ENCODE measurements at regions not wholly inside any gene's neighbourhood (a gene's known extent, or its start where the extent isn't known, plus 50 kb on each side); places are given as distances from the start of the nearest gene placed in this dataset.
"Not testable (repeated sequence)": the region's sequence is repeated elsewhere in the genome, so short reads cannot be mapped to it uniquely, and the experiment has no call there.

- no peak for DNase-seq
Observed at GRCh38 chr2:7146151-7146550, 228.9 kb downstream of the RNF144A start.

GRCh38 chr2:7154656-7155055 lies 237.4 kb downstream of the RNF144A start:
- no peak for DNase-seq

- no peak for DNase-seq
Observed at GRCh38 chr2:7161501-7161900, 244.3 kb downstream of the RNF144A start.

- no peak for DNase-seq
Observed at GRCh38 chr2:7165736-7166135, 248.5 kb downstream of the RNF144A start.

DNA sequence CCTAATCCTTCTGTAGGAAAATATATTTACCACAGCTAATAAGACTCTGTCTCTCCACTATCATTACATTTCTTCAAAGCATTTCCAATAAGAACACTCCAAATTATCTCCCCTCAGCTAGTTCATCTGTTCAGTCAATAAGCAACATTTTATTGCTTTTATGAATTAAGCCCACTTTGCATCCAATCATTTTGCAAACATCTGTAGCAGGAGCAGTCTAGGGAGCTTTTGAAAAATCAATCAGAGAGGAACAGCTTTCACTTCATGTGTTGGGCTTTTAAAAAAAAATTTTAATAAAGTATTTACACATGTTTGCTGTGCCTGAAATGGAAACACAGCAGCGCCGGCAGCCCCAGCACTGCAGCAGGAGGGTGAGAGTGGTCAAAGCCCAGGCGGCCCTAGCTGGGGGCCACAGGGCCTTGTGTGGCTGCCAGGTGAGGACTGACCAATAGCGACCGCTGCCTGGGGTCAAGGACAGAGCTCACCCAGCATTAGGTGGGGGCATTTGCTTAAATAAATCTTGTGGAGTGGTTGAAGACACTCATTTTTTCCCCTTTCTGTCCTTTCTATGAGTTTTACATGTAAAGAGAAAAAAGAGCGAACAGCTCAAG lies 250.7 kb downstream of the RNF144A start:
- DNase-seq = no peak

- DNase-seq = no peak
Observed at GRCh38 chr2:7169593-7169992, 252.4 kb downstream of the RNF144A start.

- DNase-seq = not testable (repeated sequence)
Observed at GRCh38 chr2:7178996-7179395, 261.8 kb downstream of the RNF144A start.

DNA sequence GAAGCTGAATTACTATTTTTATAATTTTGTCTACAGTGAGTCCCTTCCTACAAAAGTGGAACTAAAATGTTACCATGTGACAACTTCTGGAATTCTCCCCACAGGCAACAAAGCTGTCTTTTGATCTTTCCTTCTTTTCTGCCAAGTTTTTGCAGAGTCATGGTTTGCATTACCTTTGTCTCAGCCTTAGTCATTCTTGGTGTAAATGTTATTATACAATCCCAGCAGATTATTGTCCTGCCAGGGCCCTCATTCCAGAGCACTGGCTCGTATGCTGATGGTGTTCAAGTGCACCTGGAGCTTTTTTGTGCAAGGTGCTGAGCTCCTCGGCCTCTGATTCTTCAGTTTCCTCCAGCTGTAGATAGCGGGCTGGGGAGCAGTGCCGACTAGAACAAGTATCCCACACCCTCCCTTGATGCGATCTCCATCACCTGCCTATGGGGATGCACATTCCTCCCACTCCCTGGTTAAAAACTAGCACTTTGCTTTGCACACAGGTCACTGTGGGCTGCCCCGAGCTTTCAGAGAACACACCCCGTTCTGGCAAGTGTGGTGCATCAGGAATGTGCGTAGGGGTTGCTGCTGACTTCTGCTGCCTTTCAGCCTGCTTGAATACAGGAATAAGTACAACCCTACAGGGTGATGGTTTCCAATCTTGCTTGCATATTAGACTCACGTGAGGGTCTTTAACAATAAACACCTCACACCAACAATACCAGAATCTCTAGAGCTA lies 263.6 kb downstream of the RNF144A start:
- DNase-seq = no peak

DNA sequence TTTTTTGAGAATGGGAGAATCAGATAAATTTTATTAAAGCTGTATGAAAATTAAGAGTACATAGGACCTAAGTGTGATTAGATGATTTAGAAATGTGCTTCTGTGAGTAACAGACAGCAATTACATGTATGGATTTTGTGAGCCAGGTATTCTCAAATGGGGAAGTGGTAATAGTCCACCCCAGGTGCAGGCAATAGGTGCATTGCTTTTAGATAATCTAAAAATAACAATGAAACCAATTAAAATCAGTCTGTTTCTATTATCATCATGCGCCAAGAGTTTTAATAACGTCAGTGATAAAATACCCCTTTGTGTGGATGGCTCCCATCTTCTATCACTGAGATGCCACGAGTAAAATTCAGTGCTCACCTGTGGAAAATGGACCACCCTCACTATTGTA lies 265.3 kb downstream of the RNF144A start:
- no peak for DNase-seq

- no peak for DNase-seq
Observed at GRCh38 chr2:7189106-7189505, 271.9 kb downstream of the RNF144A start.

- no peak for DNase-seq
Observed at GRCh38 chr2:7190587-7191324, 273.5 kb downstream of the RNF144A start.

GRCh38 chr2:7191932-7192331 lies 274.7 kb downstream of the RNF144A start:
- no peak for DNase-seq

DNA sequence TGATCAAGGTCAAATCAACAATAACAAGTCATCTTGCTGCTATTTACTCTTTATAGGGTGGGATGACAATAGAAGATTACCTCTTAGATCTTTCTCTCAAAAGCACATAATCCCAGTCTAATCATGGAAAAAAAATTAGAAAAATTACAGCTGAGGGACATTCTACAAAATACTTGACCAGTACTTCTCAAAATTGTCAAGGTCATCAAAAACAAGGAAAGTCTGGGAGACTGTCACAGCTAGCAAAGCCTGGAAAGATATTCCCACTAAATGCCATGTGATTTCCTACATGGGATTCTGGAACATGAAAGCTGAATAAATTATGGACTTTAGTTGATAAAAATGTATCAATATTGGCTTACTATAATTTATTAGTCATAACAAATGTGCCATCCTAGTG lies 276.2 kb downstream of the RNF144A start:
- no peak for DNase-seq

- no peak for DNase-seq
Observed at GRCh38 chr2:7194950-7195349, 277.7 kb downstream of the RNF144A start.

DNA sequence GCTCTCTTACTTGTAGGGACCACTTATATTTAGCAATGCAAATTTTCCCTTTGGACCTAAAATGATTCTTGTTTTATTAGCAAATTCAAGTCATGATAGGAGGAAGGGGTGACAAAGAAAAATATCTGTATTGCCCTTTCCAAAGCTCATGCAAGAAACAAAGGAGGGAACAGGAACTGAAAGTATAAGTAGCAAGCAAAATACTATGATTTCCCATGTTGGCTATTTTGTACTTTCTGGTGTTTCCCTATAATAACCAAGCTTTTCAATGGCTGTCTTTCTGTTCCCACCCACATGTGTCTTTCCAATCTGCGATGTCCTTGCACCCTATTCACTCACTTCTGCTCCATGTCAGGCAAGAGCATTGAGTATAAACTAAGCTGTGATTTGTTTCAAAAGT lies 279.7 kb downstream of the RNF144A start:
- DNase-seq = no peak

DNA sequence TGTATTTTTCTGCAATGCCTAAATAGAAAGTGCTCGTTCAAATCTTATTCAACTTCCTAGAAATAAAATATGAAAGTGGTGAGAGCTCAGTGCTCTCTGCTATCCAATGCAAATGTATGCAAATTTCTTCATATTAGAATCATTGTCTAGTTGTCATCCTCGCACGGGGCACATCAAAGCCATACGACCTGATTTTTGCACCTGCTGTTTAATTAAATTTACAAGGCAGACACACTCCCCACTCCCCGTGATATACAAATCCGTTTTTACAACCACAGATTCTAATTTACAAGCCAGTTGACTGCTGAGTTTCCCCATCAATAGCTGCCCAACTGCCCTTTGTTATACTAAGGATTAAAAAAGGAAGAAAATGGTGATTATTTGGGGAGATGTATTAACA lies 284.6 kb downstream of the RNF144A start:
- no peak for DNase-seq

GRCh38 chr2:7203056-7203467 lies 285.9 kb downstream of the RNF144A start:
- DNase-seq = peak; percentile 62

DNA sequence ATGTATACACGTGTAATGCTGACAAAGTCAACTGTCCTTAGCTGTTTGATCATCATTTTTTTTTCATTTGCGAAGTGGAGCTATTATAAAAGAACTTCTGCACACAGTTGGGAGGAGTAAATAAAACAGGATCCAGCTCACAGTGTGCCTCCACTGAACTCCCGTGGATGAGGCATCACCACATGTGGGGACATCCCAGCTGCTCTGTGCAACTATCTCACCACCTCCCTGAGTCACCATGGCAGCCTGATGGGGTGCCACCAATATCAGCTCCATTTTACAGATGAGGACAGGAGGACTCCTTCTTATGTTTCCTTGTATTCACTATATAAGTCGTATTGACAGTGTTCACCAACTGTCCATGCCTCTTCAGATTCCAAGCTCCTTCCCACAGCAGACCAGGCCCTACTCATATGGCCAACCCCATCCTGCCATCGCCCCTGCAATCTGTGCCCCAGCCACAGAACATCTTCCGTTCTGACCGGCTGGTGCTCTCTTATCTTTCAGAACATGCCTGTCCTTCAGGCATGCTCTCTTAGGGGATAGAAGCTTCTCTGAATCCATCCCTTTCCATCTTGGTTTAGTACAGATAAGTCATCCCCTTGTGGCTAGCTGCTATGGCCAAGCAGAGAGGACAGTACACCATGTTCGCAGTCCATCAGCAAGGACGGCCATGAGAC lies 288.1 kb downstream of the RNF144A start:
- no peak for DNase-seq

GRCh38 chr2:7206111-7206810 lies 289.0 kb downstream of the RNF144A start:
- DNase-seq = no peak

DNA sequence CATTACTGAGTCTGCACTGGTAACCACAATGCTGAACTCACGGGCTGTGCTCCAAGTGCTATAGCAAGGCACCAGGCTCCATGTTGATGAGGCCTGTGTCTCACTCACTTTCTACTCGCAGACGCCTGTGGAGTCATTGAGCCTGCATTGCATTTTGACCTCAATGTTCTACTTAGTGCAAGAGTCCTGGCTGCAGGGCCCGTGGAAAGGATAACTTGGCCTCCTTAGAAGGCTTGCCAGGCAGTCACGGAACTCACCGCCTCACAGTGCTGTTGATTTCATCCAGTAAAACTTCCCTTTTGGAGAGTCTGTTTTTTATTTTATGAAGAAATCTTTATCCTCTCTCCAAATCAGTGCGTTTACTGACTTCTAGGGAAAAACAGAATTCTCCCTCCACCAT lies 290.4 kb downstream of the RNF144A start:
- DNase-seq = no peak

GRCh38 chr2:7209757-7210555 lies 292.7 kb downstream of the RNF144A start:
- no peak for DNase-seq

- DNase-seq = no peak
Observed at GRCh38 chr2:7210712-7211111, 293.5 kb downstream of the RNF144A start.
